DMS153 treated with DMSO at 0.1 percent for 48 hours (cell line): ENCODE measurements at regions not wholly inside any gene's neighbourhood (a gene's known extent, or its start where the extent isn't known, plus 50 kb on each side); places are given as distances from the start of the nearest gene placed in this dataset.

ENCODE experiments used
- DNase-seq: peaks from one replicate; lab custom pipeline; 2025; ENCODE audit not compliant: unreplicated experiment; lab: John Stamatoyannopoulos, UW

GRCh38 chr2:136206613-136207012 is 88.7 kb upstream of the CXCR4 start:
- no peak for DNase-seq

DNA sequence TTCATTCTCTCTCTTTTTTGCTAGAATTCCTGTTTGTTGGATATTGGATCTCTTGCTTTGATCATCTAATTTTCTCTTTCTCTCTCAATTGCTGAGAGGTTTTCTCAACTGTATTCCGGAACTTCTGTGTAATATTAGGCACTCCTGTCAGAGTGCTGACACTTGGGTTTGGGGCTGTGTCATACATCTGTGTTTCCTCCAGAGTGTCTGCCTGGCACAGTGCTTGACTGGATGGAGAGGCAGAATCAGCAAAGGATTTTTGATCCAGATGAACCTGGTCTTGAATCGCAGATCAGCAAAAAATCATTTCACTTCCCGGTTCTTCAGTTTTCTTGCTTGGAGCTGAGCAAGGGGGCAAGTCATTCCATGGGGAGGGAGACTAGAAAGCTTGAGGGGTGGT is 87.7 kb upstream of the CXCR4 start:
- DNase-seq: no peak

DNA sequence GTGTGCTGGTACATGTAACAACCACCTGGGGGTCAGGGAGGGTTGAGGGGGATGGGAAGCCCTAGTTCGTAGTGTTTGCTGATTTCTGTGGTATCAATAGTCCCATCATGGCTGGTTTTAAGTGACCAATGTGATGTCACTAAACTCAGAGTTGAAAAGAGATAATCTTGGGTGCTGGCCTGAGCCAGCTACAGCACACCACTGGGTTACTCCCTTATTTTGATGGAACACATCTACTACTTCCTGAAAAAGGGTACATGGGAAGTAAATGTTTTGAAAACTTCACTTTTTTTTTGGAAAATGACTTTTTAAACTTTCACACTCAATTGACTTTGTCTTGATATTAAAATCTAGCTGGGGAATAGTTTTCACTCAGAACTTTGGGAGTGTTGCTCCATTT is 87.0 kb upstream of the CXCR4 start:
- DNase-seq: no peak

- DNase-seq: no peak
These were observed 77.3 kb upstream of the CXCR4 start for GRCh38 chr2:136195226-136195625.

DNA sequence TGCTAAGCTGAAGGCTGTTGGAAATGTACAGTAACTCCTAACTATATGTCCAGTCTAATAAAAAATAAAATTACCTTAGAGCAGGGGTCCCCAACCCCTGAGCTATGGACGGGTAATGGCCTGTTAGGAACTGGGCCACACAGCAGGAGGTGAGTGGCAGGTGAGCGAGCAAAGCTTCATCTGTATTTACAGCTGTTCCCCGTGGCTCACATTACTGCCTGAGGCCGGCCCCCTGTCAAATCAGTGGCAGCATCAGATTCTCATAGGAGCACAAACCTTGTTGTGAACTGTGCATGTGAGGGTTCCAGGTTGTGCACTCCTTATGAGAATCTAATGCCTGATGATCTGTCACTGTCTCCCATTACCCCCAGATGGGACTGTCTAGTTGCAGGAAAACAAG is 73.1 kb upstream of the CXCR4 start:
- no peak for DNase-seq

DNA sequence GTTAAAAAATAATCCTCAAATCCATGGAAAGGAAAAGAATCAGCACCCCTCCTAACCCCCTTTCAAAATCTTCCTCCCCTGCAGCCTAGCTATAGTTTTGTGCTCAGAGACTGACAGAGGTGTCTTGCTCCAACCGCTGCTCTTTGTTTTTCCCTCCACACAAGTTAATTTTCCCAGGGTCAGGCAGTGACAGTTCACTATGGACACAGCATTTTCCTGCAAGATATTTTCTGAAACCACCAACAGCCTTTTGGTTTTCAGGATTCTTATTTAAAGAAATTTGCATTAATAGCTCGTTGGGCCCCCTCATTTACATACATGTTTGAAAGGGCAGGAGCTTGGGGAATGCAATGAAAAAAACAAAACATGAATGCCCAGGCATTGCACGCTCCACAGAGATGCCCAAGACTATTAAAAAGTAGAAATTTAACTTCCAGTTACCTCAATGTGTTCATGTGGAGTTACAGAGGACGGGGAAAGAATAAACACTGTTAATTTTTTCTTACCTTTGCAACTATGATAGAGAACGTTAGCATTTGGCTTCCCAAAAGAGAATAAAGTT is 71.4 kb upstream of the CXCR4 start:
- no peak for DNase-seq

DNA sequence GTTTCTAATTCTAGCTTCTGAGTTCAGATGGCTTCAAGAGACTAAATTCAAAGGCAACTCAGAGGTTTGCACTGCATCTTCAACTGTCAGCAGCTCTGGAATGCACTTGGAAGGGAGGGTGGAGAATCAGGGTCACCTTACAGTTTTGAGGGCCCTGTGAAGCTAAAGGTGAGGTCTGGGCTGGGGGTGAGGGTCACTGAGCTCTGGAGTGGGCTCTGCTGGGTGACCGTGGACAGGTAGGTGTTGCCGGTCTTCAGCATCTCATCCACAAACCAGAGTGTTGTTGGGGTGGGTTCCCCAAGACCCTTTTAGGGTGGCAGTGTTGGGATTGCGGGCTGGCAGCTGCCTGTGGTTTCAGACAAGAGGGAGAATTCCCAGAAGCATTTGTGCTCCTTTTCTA is 70.1 kb upstream of the CXCR4 start:
- no peak for DNase-seq

DNA sequence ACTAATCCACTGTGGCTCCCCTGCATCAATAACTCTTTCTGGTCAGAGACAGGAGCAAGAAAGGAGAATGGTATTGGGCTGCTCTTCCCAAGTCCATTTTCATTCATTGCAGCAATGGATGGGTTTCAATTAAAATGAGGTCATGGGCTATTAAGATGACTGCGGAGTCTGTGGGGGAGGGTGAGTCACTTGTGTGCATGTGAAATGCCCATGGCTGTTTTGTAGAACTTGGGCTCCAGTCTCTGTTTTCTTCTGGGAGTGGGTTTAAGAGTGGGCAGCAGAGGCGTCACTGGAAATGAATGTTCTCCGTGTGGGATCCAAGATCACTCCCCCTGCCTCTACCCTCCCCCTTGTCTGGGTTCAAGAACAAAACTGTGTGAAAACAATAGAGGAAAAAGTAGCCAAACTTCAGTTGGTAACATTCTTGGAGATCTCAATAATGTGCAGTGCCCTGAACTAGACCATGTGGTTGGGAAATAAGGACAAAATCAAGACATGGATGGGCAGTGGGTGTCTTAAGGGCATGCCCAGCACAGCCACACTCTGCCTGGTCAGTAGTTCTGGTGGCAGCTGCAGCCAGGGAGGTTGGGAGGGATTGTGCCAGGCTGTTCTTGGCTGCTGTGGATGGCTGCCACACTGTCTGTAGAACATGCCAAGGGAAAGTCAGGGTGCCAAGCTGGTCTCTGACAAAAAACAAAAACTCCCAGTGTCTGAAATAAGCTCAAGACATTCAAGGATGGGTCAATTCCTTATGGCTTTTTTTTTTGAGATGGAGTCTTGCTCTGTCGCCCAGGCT is 68.2 kb upstream of the CXCR4 start:
- no peak for DNase-seq

DNA sequence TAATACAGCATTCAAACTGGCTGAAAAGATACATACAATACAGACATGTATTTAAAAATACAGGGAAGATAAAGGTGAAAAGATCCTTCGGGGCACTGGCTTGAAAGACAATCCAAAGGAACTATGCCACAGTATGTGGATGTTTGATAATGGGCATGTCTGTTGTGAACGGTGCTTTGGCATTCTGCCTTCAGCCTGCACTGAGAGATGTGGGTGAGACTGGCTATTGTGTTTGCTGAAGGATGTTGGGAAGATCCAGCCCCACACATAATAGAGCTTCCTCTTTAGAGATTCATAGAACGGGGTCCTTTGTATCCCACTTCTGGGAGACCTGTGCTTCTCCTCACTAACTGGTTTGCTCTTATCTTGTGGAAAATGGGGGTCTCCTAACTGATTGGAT is 65.1 kb upstream of the CXCR4 start:
- no peak for DNase-seq

DNA sequence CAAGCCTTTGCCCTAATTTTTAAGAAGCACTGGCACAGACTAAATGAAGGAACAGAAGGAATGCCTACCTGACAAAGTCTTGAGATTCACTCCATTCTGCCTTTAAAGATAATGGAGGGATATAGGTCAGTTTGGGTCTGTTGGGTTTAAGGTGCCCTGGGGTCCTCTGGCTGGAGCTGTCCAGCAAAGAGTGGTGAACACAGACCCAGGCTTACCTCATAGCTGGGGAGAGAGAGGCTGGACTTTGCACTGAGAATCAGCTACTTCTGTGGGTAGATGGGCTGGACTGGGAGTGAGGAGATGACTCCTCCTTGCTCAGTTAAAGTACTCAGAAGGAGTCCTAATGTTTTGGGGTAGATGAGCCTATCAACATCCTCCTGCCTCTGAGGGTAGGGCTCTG is 64.4 kb upstream of the CXCR4 start:
- DNase-seq: no peak

GRCh38 chr2:136179602-136179975 is 61.6 kb upstream of the CXCR4 start:
- DNase-seq: no peak

DNA sequence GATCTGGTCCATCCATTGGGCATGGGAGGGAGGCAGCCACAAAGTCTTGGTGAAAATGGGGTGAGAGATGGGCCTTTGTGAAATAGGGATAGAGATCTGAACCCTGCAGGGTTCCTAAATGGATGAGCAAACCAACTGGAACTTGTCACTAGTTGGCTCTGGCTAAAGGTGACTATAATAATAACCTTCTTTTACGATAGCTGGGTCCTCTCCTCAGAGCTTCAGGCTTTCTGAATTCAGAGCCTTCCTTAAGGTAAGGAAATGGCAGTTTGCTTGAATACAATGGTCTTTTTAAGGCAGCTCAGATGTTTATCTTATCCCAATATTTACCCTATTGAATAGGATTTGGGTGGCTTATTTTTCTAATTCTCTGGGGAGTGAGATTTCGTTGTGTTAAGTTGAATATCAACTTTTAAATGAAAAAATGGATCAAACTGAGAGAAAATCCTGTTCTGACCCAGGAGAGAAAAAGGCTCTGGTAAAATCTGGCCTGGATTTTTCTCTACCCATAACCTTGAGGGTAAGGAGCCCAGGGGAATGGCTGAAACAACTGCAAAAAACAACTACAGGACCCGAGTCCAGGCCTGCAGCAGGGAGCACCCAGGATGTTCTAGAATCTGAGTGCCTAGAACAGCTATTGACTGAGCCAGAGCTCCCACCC is 61.1 kb upstream of the CXCR4 start:
- no peak for DNase-seq

DNA sequence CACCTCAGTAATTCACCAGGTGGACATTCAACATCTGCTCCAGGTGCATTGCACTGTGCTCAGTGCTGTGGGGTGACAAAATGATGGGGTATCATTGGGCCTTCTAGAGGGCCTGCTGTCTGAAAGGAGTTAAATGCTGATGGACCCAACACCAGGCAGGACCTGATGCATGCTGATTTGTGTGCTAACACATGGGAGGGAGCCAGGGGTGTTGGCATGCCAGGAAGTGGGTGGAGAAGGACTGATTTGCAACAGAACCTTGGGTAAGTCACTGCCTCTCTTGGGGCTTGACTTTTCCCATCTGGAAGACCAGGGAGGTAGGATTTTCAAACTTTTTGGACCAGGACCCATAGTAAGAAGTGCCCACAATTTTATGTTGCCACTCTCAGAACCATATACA is 57.9 kb upstream of the CXCR4 start:
- no peak for DNase-seq

- no peak for DNase-seq
These were observed 57.5 kb upstream of the CXCR4 start for GRCh38 chr2:136175466-136175865.

DNA sequence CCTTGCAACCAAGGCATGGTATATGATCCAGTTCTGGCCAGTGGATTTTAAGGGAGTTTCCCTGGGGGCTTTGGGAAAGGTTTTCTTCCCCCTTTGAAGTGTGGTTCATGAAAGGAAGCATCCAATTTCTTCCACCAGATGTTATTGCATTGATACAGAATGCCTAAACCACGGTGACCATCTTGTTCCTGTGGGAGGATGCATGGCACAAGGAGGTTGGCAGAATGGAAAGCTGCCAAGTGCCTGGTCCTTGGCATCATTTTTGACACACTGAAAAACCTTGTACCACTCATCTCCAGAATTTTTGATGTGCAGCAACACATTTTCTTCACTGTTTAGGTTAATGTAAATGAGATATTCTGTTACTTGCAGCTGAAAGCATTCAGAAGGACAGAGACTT is 55.2 kb upstream of the CXCR4 start:
- no peak for DNase-seq

DNA sequence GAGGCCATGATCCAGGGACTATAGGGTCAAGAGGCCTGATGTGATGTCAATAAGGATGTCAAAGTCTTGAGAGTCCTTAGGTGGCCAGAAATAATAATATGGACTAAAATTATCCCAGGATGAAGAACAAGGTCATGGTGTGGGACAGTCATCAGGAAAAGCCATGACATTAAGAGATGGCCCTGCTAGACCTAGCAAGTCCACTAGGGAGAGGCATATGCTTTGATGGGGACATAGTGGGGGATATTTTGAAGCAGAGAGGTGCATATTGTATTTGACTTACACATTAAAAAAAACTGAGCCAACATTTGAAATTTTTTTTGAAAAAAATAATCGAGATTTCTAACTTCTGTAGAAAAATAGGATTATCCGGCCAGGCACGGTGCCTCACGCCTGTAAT is 53.3 kb upstream of the CXCR4 start:
- DNase-seq: no peak

DNA sequence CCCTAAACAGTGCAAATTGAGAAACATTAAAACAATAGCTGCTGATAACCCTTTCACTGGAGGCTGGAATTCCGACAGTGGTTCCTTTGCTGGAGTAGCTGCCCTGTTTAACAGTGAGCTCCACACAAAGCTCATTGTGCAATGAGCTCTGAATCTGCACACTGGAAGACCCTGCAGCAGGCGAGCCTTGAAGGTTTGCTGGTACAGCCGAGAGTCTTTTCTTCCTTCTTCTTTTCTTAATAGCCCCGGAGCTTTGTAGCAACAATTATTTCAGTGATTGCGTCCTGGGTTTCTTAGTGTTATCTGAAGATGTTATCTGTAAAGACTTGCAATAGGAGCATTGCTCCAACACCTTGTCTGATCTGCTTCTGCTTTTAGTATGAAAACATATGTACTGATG is 50.8 kb upstream of the CXCR4 start:
- no peak for DNase-seq

GRCh38 chr2:136167721-136168475 is 49.9 kb upstream of the CXCR4 start:
- no peak for DNase-seq
